ENCODE measurements at regions not wholly inside any gene's neighbourhood (a gene's known extent, or its start where the extent isn't known, plus 50 kb on each side); places are given as distances from the start of the nearest gene placed in this dataset.

GRCh38 chr5:141745390-141745789, 63.4 kb upstream of the ARAP3 start:
- no peak for DNase-seq

DNA sequence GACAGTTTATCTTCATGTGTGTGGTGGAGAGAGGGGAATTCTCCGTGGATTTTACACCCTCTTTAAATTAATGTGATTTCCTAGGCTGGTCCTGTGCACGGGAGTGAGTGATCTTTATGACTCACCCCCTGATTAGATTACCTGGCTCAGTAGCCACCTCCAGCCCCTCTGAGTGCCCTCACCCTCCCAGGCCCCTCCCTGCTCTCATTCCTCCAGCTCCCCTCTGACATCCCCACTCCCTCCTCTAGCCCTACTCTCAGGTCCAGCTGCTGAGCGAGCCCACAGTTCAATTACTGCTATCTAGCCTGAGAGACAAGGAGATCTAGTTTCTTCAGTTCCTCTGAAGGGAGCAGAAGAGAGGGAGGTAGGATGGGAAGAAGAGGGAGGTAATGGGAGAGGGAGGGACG, 61.8 kb upstream of the ARAP3 start:
- no peak for DNase-seq

- DNase-seq, result peak; percentile 45
Observed at GRCh38 chr5:141742866-141743851, 61.1 kb upstream of the ARAP3 start.

- DNase-seq, result no peak
Observed at GRCh38 chr5:141742144-141742543, 60.1 kb upstream of the ARAP3 start.

GRCh38 chr5:141740885-141741284, 58.9 kb upstream of the ARAP3 start:
- DNase-seq, result no peak

GRCh38 chr5:141737535-141737934, 55.5 kb upstream of the ARAP3 start:
- DNase-seq, result no peak

DNA sequence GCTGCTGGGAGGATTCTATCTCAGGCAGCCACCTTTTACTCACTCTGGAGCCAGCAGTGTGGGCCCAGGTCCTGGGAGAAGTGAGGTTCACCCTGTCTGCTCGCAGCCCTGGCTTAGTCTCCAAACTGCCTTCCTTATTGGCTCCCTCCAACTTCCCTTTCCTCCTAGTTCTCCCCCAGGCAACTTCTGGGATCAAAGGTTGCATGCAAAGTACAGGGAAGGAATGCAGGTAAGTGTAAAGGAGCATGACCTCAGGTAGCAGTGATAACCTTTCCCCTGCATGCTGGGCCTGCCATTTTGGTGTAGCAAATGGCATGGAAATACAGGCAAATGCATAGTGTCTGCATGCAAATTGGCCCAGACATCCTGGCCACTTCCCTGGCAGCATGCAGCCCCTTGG, 53.8 kb upstream of the ARAP3 start:
- DNase-seq, result no peak

DNA sequence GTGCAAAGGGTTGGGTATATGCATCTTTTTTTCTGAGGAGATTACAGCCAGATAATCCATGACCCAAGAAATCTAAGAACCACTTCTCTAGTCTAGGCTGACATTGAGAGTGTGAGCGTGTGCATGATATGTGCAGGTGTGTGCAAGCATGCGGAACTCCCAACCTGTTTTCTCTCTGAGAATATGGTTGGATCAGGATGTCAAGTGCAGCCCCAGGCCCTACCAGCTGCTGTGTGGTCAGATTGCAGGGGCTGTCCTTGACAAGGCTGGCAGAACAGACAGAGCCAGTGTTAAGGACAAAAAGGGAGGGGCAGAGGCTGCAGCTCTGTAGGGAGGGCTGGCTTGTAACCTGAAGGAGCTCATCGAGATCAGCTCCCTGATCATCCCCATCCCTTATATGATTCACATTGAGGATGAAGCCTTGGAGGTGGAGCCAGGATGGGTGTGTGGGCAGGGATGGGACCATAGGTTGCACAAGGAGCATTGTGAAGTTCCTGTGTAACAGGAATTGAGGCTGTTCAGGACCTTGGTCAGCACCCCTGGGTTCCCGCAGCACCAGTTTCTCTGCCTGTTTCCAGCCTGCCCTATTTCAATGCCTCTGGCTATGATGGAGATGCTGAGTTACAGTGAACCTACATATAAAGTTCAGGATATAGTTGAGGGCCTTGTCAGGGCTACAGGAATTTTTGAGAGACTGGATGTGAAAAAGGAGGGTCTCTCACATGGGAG, 52.6 kb upstream of the ARAP3 start:
- DNase-seq, result no peak

- no peak for DNase-seq
Observed at GRCh38 chr5:141733198-141733597, 51.2 kb upstream of the ARAP3 start.

DNA sequence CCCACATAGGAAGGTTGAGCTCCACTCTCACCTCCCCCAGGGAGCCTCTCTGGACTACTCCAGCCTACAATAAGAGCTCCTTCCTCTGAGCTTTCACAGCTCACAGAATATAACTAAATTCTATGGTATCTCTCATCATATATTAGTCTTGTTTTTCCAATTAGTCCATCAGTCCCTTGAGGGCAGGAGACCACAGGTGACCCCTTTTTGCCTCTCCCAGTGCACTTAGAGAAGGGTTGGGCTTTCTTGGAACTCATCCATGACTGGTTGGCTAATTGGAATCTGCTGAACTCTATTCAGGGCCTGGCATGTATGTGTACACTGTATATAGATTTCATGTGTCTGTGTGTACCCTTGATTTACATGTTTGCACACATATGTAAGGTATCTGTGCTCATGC, 50.4 kb upstream of the ARAP3 start:
- no peak for DNase-seq
